ENCODE measurements at regions not wholly inside any gene's neighbourhood (a gene's known extent, or its start where the extent isn't known, plus 50 kb on each side); places are given as distances from the start of the nearest gene placed in this dataset.

GRCh38 chr5:159861086-159861485, 55.2 kb upstream of the ADRA1B start:
- TF ChIP-seq POLR2A (IDR thresholded peaks at IDR 0.05; ENCODE audit: low read length) (no peak), GATA1 (IDR thresholded peaks at IDR 0.05; ENCODE audit: low read depth, low read length) (no peak)

GRCh38 chr5:159864885-159865691, 51.2 kb upstream of the ADRA1B start:
- no peak for TF ChIP-seq GATA1 (IDR thresholded peaks at IDR 0.05; ENCODE audit: low read depth, low read length)
- TF ChIP-seq POLR2A (IDR thresholded peaks at IDR 0.05; ENCODE audit: low read length): no peak

More at GRCh38 chr5:159861086-159861485, 55.2 kb upstream of the ADRA1B start:
- no peak for DNase-seq

GRCh38 chr5:159866093-159866492, 50.2 kb upstream of the ADRA1B start:
- no peak for DNase-seq
- no peak for TF ChIP-seq GATA1 (IDR thresholded peaks at IDR 0.05; ENCODE audit: low read depth, low read length)
- TF ChIP-seq POLR2A (IDR thresholded peaks at IDR 0.05; ENCODE audit: low read length): no peak

More at GRCh38 chr5:159864885-159865691, 51.2 kb upstream of the ADRA1B start:
- DNase-seq: no peak
